ENCODE measurements at regions not wholly inside any gene's neighbourhood (a gene's known extent, or its start where the extent isn't known, plus 50 kb on each side); places are given as distances from the start of the nearest gene placed in this dataset.

GRCh38 chr6:156392648-156393047, 384.5 kb upstream of the ARID1B start:
- POLR2A ChIA-PET = no interaction called here
- H3K4me3 ChIP-seq (ENCODE audit: low read depth, low read length) = no peak overlapping the region
- DNase-seq (ENCODE audit: low read depth, low spot score) = no peak
- CTCF ChIA-PET = interaction anchor here (1.0 kb wide), 1 partner anchor 9 kb away, joined by 3 read pairs; no protein-coding TSS in a partner anchor
- TF ChIP-seq, protein P1, sequence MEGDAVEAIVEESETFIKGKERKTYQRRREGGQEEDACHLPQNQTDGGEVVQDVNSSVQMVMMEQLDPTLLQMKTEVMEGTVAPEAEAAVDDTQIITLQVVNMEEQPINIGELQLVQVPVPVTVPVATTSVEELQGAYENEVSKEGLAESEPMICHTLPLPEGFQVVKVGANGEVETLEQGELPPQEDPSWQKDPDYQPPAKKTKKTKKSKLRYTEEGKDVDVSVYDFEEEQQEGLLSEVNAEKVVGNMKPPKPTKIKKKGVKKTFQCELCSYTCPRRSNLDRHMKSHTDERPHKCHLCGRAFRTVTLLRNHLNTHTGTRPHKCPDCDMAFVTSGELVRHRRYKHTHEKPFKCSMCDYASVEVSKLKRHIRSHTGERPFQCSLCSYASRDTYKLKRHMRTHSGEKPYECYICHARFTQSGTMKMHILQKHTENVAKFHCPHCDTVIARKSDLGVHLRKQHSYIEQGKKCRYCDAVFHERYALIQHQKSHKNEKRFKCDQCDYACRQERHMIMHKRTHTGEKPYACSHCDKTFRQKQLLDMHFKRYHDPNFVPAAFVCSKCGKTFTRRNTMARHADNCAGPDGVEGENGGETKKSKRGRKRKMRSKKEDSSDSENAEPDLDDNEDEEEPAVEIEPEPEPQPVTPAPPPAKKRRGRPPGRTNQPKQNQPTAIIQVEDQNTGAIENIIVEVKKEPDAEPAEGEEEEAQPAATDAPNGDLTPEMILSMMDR (IDR thresholded peaks at IDR 0.05; ENCODE audit: insufficient read depth, low read length, missing control alignments) = no peak

GRCh38 chr6:156391977-156392376, 385.2 kb upstream of the ARID1B start:
- POLR2A ChIA-PET = no interaction called here
- no peak for DNase-seq (ENCODE audit: low read depth, low spot score)
- TF ChIP-seq, protein P1 (IDR thresholded peaks at IDR 0.05; ENCODE audit: insufficient read depth, low read length, missing control alignments) = no peak
- CTCF ChIA-PET = interaction anchor here (1.0 kb wide), 1 partner anchor 9 kb away, joined by 3 read pairs; no protein-coding TSS in a partner anchor
- no peak overlapping the region for H3K4me3 ChIP-seq (ENCODE audit: low read depth, low read length)

DNA sequence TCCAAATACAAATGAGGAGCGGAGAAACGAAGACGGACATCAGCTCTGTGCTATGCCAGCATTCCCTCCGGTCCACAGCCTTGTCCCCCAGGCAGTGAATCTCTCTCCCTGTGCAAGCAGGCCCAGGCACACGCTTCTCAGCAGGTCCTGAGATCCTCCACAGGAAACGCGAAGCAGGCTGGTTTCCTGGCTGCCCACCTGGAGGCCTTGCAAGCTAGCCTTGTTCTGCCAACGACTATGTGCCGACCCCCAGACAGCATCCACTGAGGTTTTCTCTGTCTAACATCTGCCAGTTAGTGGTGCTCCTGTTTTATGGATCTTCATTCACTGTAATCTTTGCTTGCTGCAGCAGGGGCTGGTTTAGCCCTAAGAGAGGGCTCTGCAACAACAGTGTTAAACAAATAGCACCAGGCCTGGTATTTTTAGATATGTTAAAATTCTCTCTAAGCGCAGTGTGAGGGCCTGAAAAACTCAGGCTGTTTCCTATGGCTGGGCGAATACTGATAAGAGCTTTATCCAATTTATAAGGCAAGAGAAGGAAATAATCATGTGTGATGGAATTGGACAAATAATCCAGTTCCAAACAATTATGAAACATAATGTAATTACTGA, 386.0 kb upstream of the ARID1B start:
- no peak for DNase-seq (ENCODE audit: low read depth, low spot score)
- no peak overlapping the region for H3K4me3 ChIP-seq (ENCODE audit: low read depth, low read length)
- TF ChIP-seq, protein P1 (IDR thresholded peaks at IDR 0.05; ENCODE audit: insufficient read depth, low read length, missing control alignments) = no peak
- ChIA-PET CTCF (no interaction called here), POLR2A (no interaction called here)

DNA sequence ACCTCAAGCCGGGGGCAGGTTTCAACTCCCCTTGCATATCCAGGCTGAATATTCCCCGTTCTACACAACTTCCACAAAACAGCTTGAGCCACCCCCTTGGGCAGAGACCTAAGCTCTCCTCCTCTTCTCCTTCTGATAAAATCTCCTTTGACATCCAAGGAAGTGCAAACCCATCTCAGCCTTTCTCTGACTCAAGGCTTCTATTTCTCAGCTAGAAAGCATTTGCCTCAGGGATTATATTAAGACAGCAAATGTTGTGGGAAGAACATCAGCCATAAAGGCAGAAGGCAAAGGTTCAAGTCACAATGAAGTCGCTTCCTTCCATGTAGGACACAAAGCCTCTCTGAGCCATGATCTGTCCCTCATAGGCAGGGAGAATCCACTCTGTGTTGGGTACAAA, 386.6 kb upstream of the ARID1B start:
- TF ChIP-seq, protein P1 (IDR thresholded peaks at IDR 0.05; ENCODE audit: insufficient read depth, low read length, missing control alignments) = no peak
- CTCF ChIA-PET = no interaction called here
- POLR2A ChIA-PET = no interaction called here
- no peak overlapping the region for H3K4me3 ChIP-seq (ENCODE audit: low read depth, low read length)
- no peak for DNase-seq (ENCODE audit: low read depth, low spot score)

DNA sequence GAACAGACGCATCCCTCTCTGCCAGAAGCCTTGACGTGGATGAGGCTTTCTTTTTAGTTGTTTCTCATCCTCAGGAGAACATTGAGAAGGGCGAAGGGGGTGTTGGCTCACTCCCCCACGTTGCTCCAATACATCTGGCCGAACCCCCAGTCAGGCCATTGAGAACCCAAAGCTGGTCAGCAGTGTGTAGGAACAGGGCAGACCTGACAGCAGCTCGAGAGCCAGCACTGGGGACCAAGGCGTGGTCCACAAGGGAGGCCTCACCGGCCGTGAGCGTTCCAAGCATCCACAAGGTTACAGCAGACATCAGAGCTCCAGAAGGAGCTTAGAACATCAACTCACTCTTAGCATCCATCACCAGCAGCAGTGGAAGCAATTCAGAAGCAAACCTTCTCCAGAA, 387.9 kb upstream of the ARID1B start:
- CTCF ChIA-PET = no interaction called here
- POLR2A ChIA-PET = no interaction called here
- no peak overlapping the region for H3K4me3 ChIP-seq (ENCODE audit: low read depth, low read length)
- DNase-seq (ENCODE audit: low read depth, low spot score) = no peak
- TF ChIP-seq, protein P1 (IDR thresholded peaks at IDR 0.05; ENCODE audit: insufficient read depth, low read length, missing control alignments) = no peak

GRCh38 chr6:156387472-156387871, 389.7 kb upstream of the ARID1B start:
- CTCF ChIA-PET = no interaction called here
- no peak for DNase-seq (ENCODE audit: low read depth, low spot score)
- H3K4me3 ChIP-seq (ENCODE audit: low read depth, low read length) = no peak overlapping the region
- POLR2A ChIA-PET = no interaction called here
- TF ChIP-seq, protein P1 (IDR thresholded peaks at IDR 0.05; ENCODE audit: insufficient read depth, low read length, missing control alignments) = no peak
